HEK293 (cell line): ENCODE measurements at regions not wholly inside any gene's neighbourhood (a gene's known extent, or its start where the extent isn't known, plus 50 kb on each side); places are given as distances from the start of the nearest gene placed in this dataset.
A peak's percentile ranks its signal among the peaks of the same experiment; 100 is the strongest.

Experiments
- HOXA7 ChIP-seq: sonication (generic); formaldehyde crosslinking; IDR thresholded peaks from 2 replicates; pipeline ENCODE4 v1.8.1; 2022; ENCODE audit warnings: missing genetic modification reagents, borderline replicate concordance
- KLF10 ChIP-seq: fragments of 450-650 bp; IDR thresholded peaks from 2 replicates; pipeline ENCODE4 v1.5.1; 2018; ENCODE audit warnings: missing biosample characterization, mild to moderate bottlenecking, missing genetic modification characterization
- YY1 ChIP-seq: fragments of 450-650 bp; formaldehyde crosslinking; IDR thresholded peaks from 2 replicates; pipeline ENCODE4 v1.5.1; 2018; ENCODE audit warnings: missing biosample characterization, missing genetic modification characterization
- ZBTB1 ChIP-seq: fragments of 450-650 bp; formaldehyde crosslinking; IDR thresholded peaks from 2 replicates; pipeline ENCODE4 v1.5.1; 2016; ENCODE audit warnings: missing biosample characterization, missing genetic modification characterization
- ZBTB8A ChIP-seq: fragments of 450-650 bp; formaldehyde crosslinking; IDR thresholded peaks from 2 replicates; pipeline ENCODE4 v1.5.1; 2016; ENCODE audit warnings: missing biosample characterization, missing genetic modification characterization
- ZNF23 ChIP-seq: fragments of 450-650 bp; formaldehyde crosslinking; IDR thresholded peaks from 2 replicates; pipeline ENCODE4 v1.5.1; 2016; ENCODE audit warnings: missing biosample characterization, missing genetic modification characterization, borderline replicate concordance
- ZNF404 ChIP-seq: fragments of 450-650 bp; formaldehyde crosslinking; IDR thresholded peaks from 2 replicates; pipeline ENCODE4 v1.5.1; 2017; ENCODE audit warnings: missing biosample characterization, missing genetic modification characterization
- ZNF555 ChIP-seq: fragments of 450-650 bp; formaldehyde crosslinking; conservative IDR thresholded peaks from 2 replicates; pipeline ENCODE4 v1.5.1; 2017; ENCODE audit warnings: missing biosample characterization, mild to moderate bottlenecking, missing genetic modification characterization, inconsistent platforms
- ZNF624 ChIP-seq: fragments of 450-650 bp; formaldehyde crosslinking; IDR thresholded peaks from 2 replicates; pipeline ENCODE4 v1.5.1; 2017; ENCODE audit warnings: missing biosample characterization, missing genetic modification characterization
- ZNF629 ChIP-seq: fragments of 450-650 bp; formaldehyde crosslinking; IDR thresholded peaks from 2 replicates; pipeline ENCODE4 v1.5.1; 2017; ENCODE audit warnings: missing biosample characterization, missing genetic modification characterization
- ZNF639 ChIP-seq: fragments of 450-650 bp; formaldehyde crosslinking; IDR thresholded peaks from 2 replicates; pipeline ENCODE4 v1.5.1; 2016; ENCODE audit warnings: missing biosample characterization, missing genetic modification characterization
- ZNF660 ChIP-seq: fragments of 450-650 bp; IDR thresholded peaks from 2 replicates; pipeline ENCODE4 v1.5.1; 2018; ENCODE audit warnings: missing biosample characterization, mild to moderate bottlenecking, missing genetic modification characterization
- ZNF664 ChIP-seq: fragments of 450-650 bp; formaldehyde crosslinking; IDR thresholded peaks from 2 replicates; pipeline ENCODE4 v1.5.1; 2016; ENCODE audit warnings: missing biosample characterization, missing genetic modification characterization
- ZNF677 ChIP-seq: fragments of 450-650 bp; IDR thresholded peaks from 2 replicates; pipeline ENCODE4 v1.5.0; 2018; ENCODE audit warnings: missing biosample characterization, mild to moderate bottlenecking, missing genetic modification characterization, moderate library complexity
- ZNF792 ChIP-seq: fragments of 450-650 bp; formaldehyde crosslinking; IDR thresholded peaks from 2 replicates; pipeline ENCODE4 v1.5.1; 2016; ENCODE audit warnings: missing biosample characterization, missing genetic modification characterization
- ZSCAN5A ChIP-seq: fragments of 450-650 bp; formaldehyde crosslinking; IDR thresholded peaks from 2 replicates; pipeline ENCODE4 v1.5.1; 2016; ENCODE audit warnings: missing biosample characterization, missing genetic modification characterization
- TF ChIP-seq, protein P1 (sequence below): fragments of 450-650 bp; formaldehyde crosslinking; IDR thresholded peaks from 2 replicates; pipeline ENCODE4 v1.5.1; 2017; ENCODE audit warnings: missing biosample characterization, missing genetic modification characterization
- TF ChIP-seq, protein P2 (sequence below): fragments of 450-650 bp; formaldehyde crosslinking; conservative IDR thresholded peaks from 2 replicates; pipeline ENCODE4 v1.5.1; 2016; ENCODE audit warnings: low read depth, missing biosample characterization, missing genetic modification characterization
- TF ChIP-seq, protein P3 (sequence below): fragments of 450-650 bp; formaldehyde crosslinking; IDR thresholded peaks from 2 replicates; pipeline ENCODE4 v1.5.1; 2016; ENCODE audit warnings: missing biosample characterization, missing genetic modification characterization, borderline replicate concordance
- TF ChIP-seq, protein P4 (sequence below): fragments of 450-650 bp; formaldehyde crosslinking; IDR thresholded peaks from 2 replicates; pipeline ENCODE4 v1.5.1; 2016; ENCODE audit warnings: missing biosample characterization, missing genetic modification characterization
- TF ChIP-seq, protein P5 (sequence below): fragments of 450-650 bp; formaldehyde crosslinking; IDR thresholded peaks from 2 replicates; pipeline ENCODE4 v1.5.1; 2016; ENCODE audit warnings: missing biosample characterization, missing genetic modification characterization

- TF ChIP-seq, protein P1, sequence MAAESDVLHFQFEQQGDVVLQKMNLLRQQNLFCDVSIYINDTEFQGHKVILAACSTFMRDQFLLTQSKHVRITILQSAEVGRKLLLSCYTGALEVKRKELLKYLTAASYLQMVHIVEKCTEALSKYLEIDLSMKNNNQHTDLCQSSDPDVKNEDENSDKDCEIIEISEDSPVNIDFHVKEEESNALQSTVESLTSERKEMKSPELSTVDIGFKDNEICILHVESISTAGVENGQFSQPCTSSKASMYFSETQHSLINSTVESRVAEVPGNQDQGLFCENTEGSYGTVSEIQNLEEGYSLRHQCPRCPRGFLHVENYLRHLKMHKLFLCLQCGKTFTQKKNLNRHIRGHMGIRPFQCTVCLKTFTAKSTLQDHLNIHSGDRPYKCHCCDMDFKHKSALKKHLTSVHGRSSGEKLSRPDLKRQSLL (tag by site-specific recombination): peak; percentile 42; the same call in 1 of the 2 replicates
- TF ChIP-seq, protein P2, sequence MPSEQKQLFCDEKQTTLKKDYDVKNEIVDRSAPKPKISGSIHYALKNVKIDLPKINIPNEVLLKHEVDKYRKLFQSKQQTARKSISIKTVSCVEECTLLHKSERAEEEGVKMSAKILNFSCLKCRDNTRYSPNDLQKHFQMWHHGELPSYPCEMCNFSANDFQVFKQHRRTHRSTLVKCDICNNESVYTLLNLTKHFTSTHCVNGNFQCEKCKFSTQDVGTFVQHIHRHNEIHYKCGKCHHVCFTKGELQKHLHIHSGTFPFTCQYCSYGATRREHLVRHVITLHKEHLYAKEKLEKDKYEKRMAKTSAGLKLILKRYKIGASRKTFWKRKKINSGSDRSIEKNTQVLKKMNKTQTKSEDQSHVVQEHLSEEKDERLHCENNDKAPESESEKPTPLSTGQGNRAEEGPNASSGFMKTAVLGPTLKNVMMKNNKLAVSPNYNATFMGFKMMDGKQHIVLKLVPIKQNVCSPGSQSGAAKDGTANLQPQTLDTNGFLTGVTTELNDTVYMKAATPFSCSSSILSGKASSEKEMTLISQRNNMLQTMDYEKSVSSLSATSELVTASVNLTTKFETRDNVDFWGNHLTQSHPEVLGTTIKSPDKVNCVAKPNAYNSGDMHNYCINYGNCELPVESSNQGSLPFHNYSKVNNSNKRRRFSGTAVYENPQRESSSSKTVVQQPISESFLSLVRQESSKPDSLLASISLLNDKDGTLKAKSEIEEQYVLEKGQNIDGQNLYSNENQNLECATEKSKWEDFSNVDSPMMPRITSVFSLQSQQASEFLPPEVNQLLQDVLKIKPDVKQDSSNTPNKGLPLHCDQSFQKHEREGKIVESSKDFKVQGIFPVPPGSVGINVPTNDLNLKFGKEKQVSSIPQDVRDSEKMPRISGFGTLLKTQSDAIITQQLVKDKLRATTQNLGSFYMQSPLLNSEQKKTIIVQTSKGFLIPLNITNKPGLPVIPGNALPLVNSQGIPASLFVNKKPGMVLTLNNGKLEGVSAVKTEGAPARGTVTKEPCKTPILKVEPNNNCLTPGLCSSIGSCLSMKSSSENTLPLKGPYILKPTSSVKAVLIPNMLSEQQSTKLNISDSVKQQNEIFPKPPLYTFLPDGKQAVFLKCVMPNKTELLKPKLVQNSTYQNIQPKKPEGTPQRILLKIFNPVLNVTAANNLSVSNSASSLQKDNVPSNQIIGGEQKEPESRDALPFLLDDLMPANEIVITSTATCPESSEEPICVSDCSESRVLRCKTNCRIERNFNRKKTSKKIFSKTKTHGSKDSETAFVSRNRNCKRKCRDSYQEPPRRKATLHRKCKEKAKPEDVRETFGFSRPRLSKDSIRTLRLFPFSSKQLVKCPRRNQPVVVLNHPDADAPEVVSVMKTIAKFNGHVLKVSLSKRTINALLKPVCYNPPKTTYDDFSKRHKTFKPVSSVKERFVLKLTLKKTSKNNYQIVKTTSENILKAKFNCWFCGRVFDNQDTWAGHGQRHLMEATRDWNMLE (tag by site-specific recombination): no peak
- TF ChIP-seq ZNF624 (tag by site-specific recombination) (no peak), ZNF629 (tag by site-specific recombination) (peak; percentile 89), ZNF555 (no peak), ZBTB1 (tag by site-specific recombination) (no peak), YY1 (tag by site-specific recombination) (no peak), ZSCAN5A (tag by site-specific recombination) (no peak), ZNF660 (tag by site-specific recombination) (peak; percentile 64; the same call in 1 of the 2 replicates), HOXA7 (no peak), ZBTB8A (tag by site-specific recombination) (no peak), ZNF404 (tag by site-specific recombination) (no peak), ZNF792 (tag by site-specific recombination) (no peak), KLF10 (tag by site-specific recombination) (peak; percentile 38; the same call in 1 of the 2 replicates), ZNF23 (tag by site-specific recombination) (no peak), ZNF664 (tag by site-specific recombination) (no peak), ZNF639 (tag by site-specific recombination) (0 out of 2 replicates have a peak, but pooled peaks have one; percentile 26), ZNF677 (tag by site-specific recombination) (no peak)
- TF ChIP-seq, protein P3, sequence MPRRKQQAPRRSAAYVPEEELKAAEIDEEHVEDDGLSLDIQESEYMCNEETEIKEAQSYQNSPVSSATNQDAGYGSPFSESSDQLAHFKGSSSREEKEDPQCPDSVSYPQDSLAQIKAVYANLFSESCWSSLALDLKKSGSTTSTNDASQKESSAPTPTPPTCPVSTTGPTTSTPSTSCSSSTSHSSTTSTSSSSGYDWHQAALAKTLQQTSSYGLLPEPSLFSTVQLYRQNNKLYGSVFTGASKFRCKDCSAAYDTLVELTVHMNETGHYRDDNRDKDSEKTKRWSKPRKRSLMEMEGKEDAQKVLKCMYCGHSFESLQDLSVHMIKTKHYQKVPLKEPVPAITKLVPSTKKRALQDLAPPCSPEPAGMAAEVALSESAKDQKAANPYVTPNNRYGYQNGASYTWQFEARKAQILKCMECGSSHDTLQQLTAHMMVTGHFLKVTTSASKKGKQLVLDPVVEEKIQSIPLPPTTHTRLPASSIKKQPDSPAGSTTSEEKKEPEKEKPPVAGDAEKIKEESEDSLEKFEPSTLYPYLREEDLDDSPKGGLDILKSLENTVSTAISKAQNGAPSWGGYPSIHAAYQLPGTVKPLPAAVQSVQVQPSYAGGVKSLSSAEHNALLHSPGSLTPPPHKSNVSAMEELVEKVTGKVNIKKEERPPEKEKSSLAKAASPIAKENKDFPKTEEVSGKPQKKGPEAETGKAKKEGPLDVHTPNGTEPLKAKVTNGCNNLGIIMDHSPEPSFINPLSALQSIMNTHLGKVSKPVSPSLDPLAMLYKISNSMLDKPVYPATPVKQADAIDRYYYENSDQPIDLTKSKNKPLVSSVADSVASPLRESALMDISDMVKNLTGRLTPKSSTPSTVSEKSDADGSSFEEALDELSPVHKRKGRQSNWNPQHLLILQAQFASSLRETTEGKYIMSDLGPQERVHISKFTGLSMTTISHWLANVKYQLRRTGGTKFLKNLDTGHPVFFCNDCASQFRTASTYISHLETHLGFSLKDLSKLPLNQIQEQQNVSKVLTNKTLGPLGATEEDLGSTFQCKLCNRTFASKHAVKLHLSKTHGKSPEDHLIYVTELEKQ: 0 out of 2 replicates have a peak, but pooled peaks have one; percentile 28
- TF ChIP-seq, protein P4, sequence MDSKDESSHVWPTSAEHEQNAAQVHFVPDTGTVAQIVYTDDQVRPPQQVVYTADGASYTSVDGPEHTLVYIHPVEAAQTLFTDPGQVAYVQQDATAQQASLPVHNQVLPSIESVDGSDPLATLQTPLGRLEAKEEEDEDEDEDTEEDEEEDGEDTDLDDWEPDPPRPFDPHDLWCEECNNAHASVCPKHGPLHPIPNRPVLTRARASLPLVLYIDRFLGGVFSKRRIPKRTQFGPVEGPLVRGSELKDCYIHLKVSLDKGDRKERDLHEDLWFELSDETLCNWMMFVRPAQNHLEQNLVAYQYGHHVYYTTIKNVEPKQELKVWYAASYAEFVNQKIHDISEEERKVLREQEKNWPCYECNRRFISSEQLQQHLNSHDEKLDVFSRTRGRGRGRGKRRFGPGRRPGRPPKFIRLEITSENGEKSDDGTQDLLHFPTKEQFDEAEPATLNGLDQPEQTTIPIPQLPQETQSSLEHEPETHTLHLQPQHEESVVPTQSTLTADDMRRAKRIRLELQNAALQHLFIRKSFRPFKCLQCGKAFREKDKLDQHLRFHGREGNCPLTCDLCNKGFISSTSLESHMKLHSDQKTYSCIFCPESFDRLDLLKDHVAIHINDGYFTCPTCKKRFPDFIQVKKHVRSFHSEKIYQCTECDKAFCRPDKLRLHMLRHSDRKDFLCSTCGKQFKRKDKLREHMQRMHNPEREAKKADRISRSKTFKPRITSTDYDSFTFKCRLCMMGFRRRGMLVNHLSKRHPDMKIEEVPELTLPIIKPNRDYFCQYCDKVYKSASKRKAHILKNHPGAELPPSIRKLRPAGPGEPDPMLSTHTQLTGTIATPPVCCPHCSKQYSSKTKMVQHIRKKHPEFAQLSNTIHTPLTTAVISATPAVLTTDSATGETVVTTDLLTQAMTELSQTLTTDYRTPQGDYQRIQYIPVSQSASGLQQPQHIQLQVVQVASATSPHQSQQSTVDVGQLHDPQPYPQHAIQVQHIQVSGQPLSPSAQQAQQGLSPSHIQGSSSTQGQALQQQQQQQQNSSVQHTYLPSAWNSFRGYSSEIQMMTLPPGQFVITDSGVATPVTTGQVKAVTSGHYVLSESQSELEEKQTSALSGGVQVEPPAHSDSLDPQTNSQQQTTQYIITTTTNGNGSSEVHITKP: peak; percentile 52; the same call in 1 of the 2 replicates
- TF ChIP-seq, protein P5, sequence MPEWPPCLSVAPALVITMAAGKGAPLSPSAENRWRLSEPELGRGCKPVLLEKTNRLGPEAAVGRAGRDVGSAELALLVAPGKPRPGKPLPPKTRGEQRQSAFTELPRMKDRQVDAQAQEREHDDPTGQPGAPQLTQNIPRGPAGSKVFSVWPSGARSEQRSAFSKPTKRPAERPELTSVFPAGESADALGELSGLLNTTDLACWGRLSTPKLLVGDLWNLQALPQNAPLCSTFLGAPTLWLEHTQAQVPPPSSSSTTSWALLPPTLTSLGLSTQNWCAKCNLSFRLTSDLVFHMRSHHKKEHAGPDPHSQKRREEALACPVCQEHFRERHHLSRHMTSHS: 0 out of 2 replicates have a peak, but pooled peaks have one; percentile 62
Observed at GRCh38 chr5:175385691-175386362, 58.2 kb downstream of the DRD1 start (continued).
